ENCODE measurements at regions not wholly inside any gene's neighbourhood (a gene's known extent, or its start where the extent isn't known, plus 50 kb on each side); places are given as distances from the start of the nearest gene placed in this dataset.

DNA sequence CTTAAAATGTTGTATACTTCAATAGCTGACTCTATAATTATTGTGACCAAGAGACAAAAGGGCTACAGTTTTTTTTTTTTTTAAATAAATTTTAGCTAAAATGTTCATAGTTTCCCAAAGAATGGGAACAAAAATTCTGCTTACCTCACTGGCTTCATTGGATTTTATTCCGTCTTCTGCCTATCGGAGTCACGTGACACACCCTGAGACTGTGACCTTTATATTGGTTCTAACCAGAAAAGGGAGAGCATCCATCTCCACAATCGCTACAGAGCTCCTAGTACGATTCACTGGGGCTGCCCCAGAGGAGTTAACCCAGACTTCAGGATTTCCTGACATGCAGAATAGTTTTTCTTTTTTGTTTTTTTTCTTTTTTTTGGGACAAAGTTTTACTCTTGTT lies 203.6 kb upstream of the SLC35G4 start:
- TF ChIP-seq, protein P1, sequence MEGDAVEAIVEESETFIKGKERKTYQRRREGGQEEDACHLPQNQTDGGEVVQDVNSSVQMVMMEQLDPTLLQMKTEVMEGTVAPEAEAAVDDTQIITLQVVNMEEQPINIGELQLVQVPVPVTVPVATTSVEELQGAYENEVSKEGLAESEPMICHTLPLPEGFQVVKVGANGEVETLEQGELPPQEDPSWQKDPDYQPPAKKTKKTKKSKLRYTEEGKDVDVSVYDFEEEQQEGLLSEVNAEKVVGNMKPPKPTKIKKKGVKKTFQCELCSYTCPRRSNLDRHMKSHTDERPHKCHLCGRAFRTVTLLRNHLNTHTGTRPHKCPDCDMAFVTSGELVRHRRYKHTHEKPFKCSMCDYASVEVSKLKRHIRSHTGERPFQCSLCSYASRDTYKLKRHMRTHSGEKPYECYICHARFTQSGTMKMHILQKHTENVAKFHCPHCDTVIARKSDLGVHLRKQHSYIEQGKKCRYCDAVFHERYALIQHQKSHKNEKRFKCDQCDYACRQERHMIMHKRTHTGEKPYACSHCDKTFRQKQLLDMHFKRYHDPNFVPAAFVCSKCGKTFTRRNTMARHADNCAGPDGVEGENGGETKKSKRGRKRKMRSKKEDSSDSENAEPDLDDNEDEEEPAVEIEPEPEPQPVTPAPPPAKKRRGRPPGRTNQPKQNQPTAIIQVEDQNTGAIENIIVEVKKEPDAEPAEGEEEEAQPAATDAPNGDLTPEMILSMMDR (IDR thresholded peaks at IDR 0.05; ENCODE audit: low read depth, low read length): no peak
- no peak for TF ChIP-seq EZH2phosphoT487 (IDR thresholded peaks at IDR 0.05; ENCODE audit: low read depth)

All from OCI-LY3 (cell line).